ENCODE measurements at regions not wholly inside any gene's neighbourhood (a gene's known extent, or its start where the extent isn't known, plus 50 kb on each side); places are given as distances from the start of the nearest gene placed in this dataset.

- H3K36me3 ChIP-seq (ENCODE audit: control insufficient read depth in 5 of 5, insufficient read depth in 5 of 5, low read length in 5 of 5), result no peaks in the 10 kb centered on the region
- H3K9me3 ChIP-seq (ENCODE audit: control insufficient read depth in 5 of 5, low read length in 5 of 5), result no peaks in the 10 kb centered on the region
- H3K27ac ChIP-seq (ENCODE audit: low read depth, low read length), result no peak overlapping the region
- H3K4me1 ChIP-seq (ENCODE audit: control insufficient read depth in 5 of 5, insufficient read depth in 5 of 5, low read length in 5 of 5), result peaks cover 0 to 8% (median under 1%) of the 10 kb centered on the region in 5 donors
- peaks cover 2 to 25% (median 8%) of the 10 kb centered on the region in 5 donors for H3K27me3 ChIP-seq (ENCODE audit: control insufficient read depth in 5 of 5, insufficient read depth in 4 of 5, low read length in 5 of 5)
- no peak overlapping the region for H3K4me3 ChIP-seq (ENCODE audit: low read depth in 1 of 5, low read length in 5 of 5)
- no peak overlapping the region for H3K9ac ChIP-seq (ENCODE audit: low read length in 5 of 5)
Observed at GRCh38 chr21:33121715-33122475, 52.0 kb downstream of the OLIG1 start.

GRCh38 chr21:33122507-33122906 lies 52.6 kb downstream of the OLIG1 start:
- Histone ChIP-seq H3K4me1 (ENCODE audit: control insufficient read depth in 5 of 5, insufficient read depth in 5 of 5, low read length in 5 of 5) (peaks cover 0 to 14% (median 6%) of the 10 kb centered on the region in 5 donors), H3K27ac (ENCODE audit: low read depth, low read length) (no peak overlapping the region), H3K36me3 (ENCODE audit: control insufficient read depth in 5 of 5, insufficient read depth in 5 of 5, low read length in 5 of 5) (no peaks in the 10 kb centered on the region), H3K9me3 (ENCODE audit: control insufficient read depth in 5 of 5, low read length in 5 of 5) (no peaks in the 10 kb centered on the region), H3K27me3 (ENCODE audit: control insufficient read depth in 5 of 5, insufficient read depth in 4 of 5, low read length in 5 of 5) (peaks cover 0 to 25% (median 8%) of the 10 kb centered on the region in 5 donors), H3K4me3 (ENCODE audit: low read depth in 1 of 5, low read length in 5 of 5) (no peak overlapping the region), H3K9ac (ENCODE audit: low read length in 5 of 5) (no peak overlapping the region)

GRCh38 chr21:33123374-33124123 lies 53.6 kb downstream of the OLIG1 start:
- no peak overlapping the region for H3K4me3 ChIP-seq (ENCODE audit: low read depth in 1 of 5, low read length in 5 of 5)
- no peaks in the 10 kb centered on the region for H3K36me3 ChIP-seq (ENCODE audit: control insufficient read depth in 5 of 5, insufficient read depth in 5 of 5, low read length in 5 of 5)
- no peaks in the 10 kb centered on the region for H3K9me3 ChIP-seq (ENCODE audit: control insufficient read depth in 5 of 5, low read length in 5 of 5)
- H3K9ac ChIP-seq (ENCODE audit: low read length in 5 of 5), result no peak overlapping the region
- H3K27ac ChIP-seq (ENCODE audit: low read depth, low read length), result no peak overlapping the region
- peaks cover 0 to 14% (median 6%) of the 10 kb centered on the region in 5 donors for H3K4me1 ChIP-seq (ENCODE audit: control insufficient read depth in 5 of 5, insufficient read depth in 5 of 5, low read length in 5 of 5)
- peaks cover 3 to 30% (median 11%) of the 10 kb centered on the region in 5 donors for H3K27me3 ChIP-seq (ENCODE audit: control insufficient read depth in 5 of 5, insufficient read depth in 4 of 5, low read length in 5 of 5)

- Histone ChIP-seq H3K4me1 (ENCODE audit: control insufficient read depth in 5 of 5, insufficient read depth in 5 of 5, low read length in 5 of 5) (peaks cover 0 to 14% (median 6%) of the 10 kb centered on the region in 5 donors), H3K9ac (ENCODE audit: low read length in 5 of 5) (no peak overlapping the region), H3K4me3 (ENCODE audit: low read depth in 1 of 5, low read length in 5 of 5) (no peak overlapping the region), H3K9me3 (ENCODE audit: control insufficient read depth in 5 of 5, low read length in 5 of 5) (no peaks in the 10 kb centered on the region), H3K36me3 (ENCODE audit: control insufficient read depth in 5 of 5, insufficient read depth in 5 of 5, low read length in 5 of 5) (no peaks in the 10 kb centered on the region), H3K27me3 (ENCODE audit: control insufficient read depth in 5 of 5, insufficient read depth in 4 of 5, low read length in 5 of 5) (peaks cover 3 to 33% (median 13%) of the 10 kb centered on the region in 5 donors), H3K27ac (ENCODE audit: low read depth, low read length) (no peak overlapping the region)
Observed at GRCh38 chr21:33124889-33125288, 54.9 kb downstream of the OLIG1 start.

- Histone ChIP-seq H3K36me3 (ENCODE audit: control insufficient read depth in 5 of 5, insufficient read depth in 5 of 5, low read length in 5 of 5) (no peaks in the 10 kb centered on the region), H3K9ac (ENCODE audit: low read length in 5 of 5) (no peak overlapping the region), H3K4me3 (ENCODE audit: low read depth in 1 of 5, low read length in 5 of 5) (no peak overlapping the region), H3K27me3 (ENCODE audit: control insufficient read depth in 5 of 5, insufficient read depth in 4 of 5, low read length in 5 of 5) (peaks cover 3 to 33% (median 14%) of the 10 kb centered on the region in 5 donors), H3K9me3 (ENCODE audit: control insufficient read depth in 5 of 5, low read length in 5 of 5) (no peaks in the 10 kb centered on the region), H3K4me1 (ENCODE audit: control insufficient read depth in 5 of 5, insufficient read depth in 5 of 5, low read length in 5 of 5) (peaks cover 0 to 14% (median 6%) of the 10 kb centered on the region in 5 donors), H3K27ac (ENCODE audit: low read depth, low read length) (no peak overlapping the region)
Observed at GRCh38 chr21:33125680-33126375, 55.9 kb downstream of the OLIG1 start.

GRCh38 chr21:33126569-33126968 lies 56.6 kb downstream of the OLIG1 start:
- H3K4me1 ChIP-seq (ENCODE audit: control insufficient read depth in 5 of 5, insufficient read depth in 5 of 5, low read length in 5 of 5), result peaks cover 0 to 14% (median 6%) of the 10 kb centered on the region in 5 donors
- peaks cover under 1 to 36% (median 16%) of the 10 kb centered on the region in 5 donors for H3K27me3 ChIP-seq (ENCODE audit: control insufficient read depth in 5 of 5, insufficient read depth in 4 of 5, low read length in 5 of 5)
- no peaks in the 10 kb centered on the region for H3K36me3 ChIP-seq (ENCODE audit: control insufficient read depth in 5 of 5, insufficient read depth in 5 of 5, low read length in 5 of 5)
- no peak overlapping the region for H3K9ac ChIP-seq (ENCODE audit: low read length in 5 of 5)
- no peak overlapping the region for H3K4me3 ChIP-seq (ENCODE audit: low read depth in 1 of 5, low read length in 5 of 5)
- no peak overlapping the region for H3K27ac ChIP-seq (ENCODE audit: low read depth, low read length)
- H3K9me3 ChIP-seq (ENCODE audit: control insufficient read depth in 5 of 5, low read length in 5 of 5), result no peaks in the 10 kb centered on the region

- H3K36me3 ChIP-seq (ENCODE audit: control insufficient read depth in 5 of 5, insufficient read depth in 5 of 5, low read length in 5 of 5), result no peaks in the 10 kb centered on the region
- no peaks in the 10 kb centered on the region for H3K9me3 ChIP-seq (ENCODE audit: control insufficient read depth in 5 of 5, low read length in 5 of 5)
- H3K4me1 ChIP-seq (ENCODE audit: control insufficient read depth in 5 of 5, insufficient read depth in 5 of 5, low read length in 5 of 5), result peaks cover 0 to 14% (median 6%) of the 10 kb centered on the region in 5 donors
- H3K27ac ChIP-seq (ENCODE audit: low read depth, low read length), result no peak overlapping the region
- H3K4me3 ChIP-seq (ENCODE audit: low read depth in 1 of 5, low read length in 5 of 5), result peak overlapping the region; percentile 54 to 69 (median 57)
- peaks cover 0 to 31% (median 14%) of the 10 kb centered on the region in 5 donors for H3K27me3 ChIP-seq (ENCODE audit: control insufficient read depth in 5 of 5, insufficient read depth in 4 of 5, low read length in 5 of 5)
- peak overlapping the region in 2 of 5 donors; percentile 21 to 44 for H3K9ac ChIP-seq (ENCODE audit: low read length in 5 of 5)
Observed at GRCh38 chr21:33127154-33127867, 57.4 kb downstream of the OLIG1 start.

GRCh38 chr21:33127868-33128242 lies 57.9 kb downstream of the OLIG1 start:
- H3K27me3 ChIP-seq (ENCODE audit: control insufficient read depth in 5 of 5, insufficient read depth in 4 of 5, low read length in 5 of 5), result peaks cover 0 to 28% (median 14%) of the 10 kb centered on the region in 5 donors
- no peak overlapping the region for H3K27ac ChIP-seq (ENCODE audit: low read depth, low read length)
- no peaks in the 10 kb centered on the region for H3K36me3 ChIP-seq (ENCODE audit: control insufficient read depth in 5 of 5, insufficient read depth in 5 of 5, low read length in 5 of 5)
- no peak overlapping the region for H3K9ac ChIP-seq (ENCODE audit: low read length in 5 of 5)
- H3K9me3 ChIP-seq (ENCODE audit: control insufficient read depth in 5 of 5, low read length in 5 of 5), result no peaks in the 10 kb centered on the region
- H3K4me1 ChIP-seq (ENCODE audit: control insufficient read depth in 5 of 5, insufficient read depth in 5 of 5, low read length in 5 of 5), result peaks cover 0 to 14% (median 6%) of the 10 kb centered on the region in 5 donors
- H3K4me3 ChIP-seq (ENCODE audit: low read depth in 1 of 5, low read length in 5 of 5), result no peak overlapping the region

- H3K4me3 ChIP-seq (ENCODE audit: low read depth in 1 of 5, low read length in 5 of 5), result no peak overlapping the region
- no peak overlapping the region for H3K27ac ChIP-seq (ENCODE audit: low read depth, low read length)
- peaks cover 0 to 14% (median 6%) of the 10 kb centered on the region in 5 donors for H3K4me1 ChIP-seq (ENCODE audit: control insufficient read depth in 5 of 5, insufficient read depth in 5 of 5, low read length in 5 of 5)
- H3K9me3 ChIP-seq (ENCODE audit: control insufficient read depth in 5 of 5, low read length in 5 of 5), result no peaks in the 10 kb centered on the region
- no peaks in the 10 kb centered on the region for H3K36me3 ChIP-seq (ENCODE audit: control insufficient read depth in 5 of 5, insufficient read depth in 5 of 5, low read length in 5 of 5)
- peaks cover 0 to 28% (median 14%) of the 10 kb centered on the region in 5 donors for H3K27me3 ChIP-seq (ENCODE audit: control insufficient read depth in 5 of 5, insufficient read depth in 4 of 5, low read length in 5 of 5)
- H3K9ac ChIP-seq (ENCODE audit: low read length in 5 of 5), result no peak overlapping the region
Observed at GRCh38 chr21:33128538-33128937, 58.6 kb downstream of the OLIG1 start.
